AG20443 (cell line): ENCODE measurements at regions not wholly inside any gene's neighbourhood (a gene's known extent, or its start where the extent isn't known, plus 50 kb on each side); places are given as distances from the start of the nearest gene placed in this dataset.
A peak's percentile ranks its signal among the peaks of the same experiment; 100 is the strongest.
"Not testable (repeated sequence)": the region's sequence is repeated elsewhere in the genome, so short reads cannot be mapped to it uniquely, and the experiment has no call there.

Experiments
- DNase-seq: peaks from one replicate; pipeline ENCODE4 v3.0.0; 2012; ENCODE audit warnings: low spot score, mixed read lengths

GRCh38 chr9:3773362-3774060 is 247.7 kb upstream of the RFX3 start:
- DNase-seq: no peak

- DNase-seq: no peak
Observed at GRCh38 chr9:3769646-3770045, 243.8 kb upstream of the RFX3 start.

DNA sequence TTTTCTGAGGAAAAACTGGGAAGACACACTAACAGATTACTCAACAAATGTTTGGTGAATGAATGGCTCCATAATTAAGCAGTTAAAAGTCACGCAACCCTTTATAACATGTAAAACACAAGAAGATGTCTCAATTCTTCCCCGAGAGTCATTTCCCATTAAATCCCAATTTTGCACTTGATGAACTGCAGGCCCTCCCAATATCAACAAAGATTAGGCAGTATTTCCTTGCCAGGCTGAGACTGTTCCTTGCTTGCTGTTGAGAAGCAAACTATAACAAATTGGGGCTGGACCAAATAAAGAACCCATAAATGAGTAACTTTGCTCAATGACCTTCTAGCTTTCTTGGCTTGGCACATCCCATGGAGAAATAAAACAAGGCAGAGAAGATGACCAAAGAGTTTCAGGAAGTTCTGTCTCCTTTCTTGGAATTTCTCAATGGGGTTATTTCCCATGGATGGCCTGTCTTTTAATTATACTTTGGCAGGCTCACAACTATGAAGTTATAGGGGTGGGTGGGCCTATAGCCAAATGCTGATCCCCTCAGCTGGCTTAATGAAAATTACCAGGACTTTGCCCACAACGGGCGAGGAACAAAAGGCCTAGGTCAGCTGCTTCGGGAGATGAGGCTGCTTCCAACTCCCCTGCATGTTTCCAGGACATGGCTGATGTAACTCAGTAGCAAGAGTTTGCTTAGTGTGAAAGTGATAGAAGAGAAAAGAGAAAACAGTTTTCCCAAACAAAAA is 243.1 kb upstream of the RFX3 start:
- peak; percentile 72 for DNase-seq

DNA sequence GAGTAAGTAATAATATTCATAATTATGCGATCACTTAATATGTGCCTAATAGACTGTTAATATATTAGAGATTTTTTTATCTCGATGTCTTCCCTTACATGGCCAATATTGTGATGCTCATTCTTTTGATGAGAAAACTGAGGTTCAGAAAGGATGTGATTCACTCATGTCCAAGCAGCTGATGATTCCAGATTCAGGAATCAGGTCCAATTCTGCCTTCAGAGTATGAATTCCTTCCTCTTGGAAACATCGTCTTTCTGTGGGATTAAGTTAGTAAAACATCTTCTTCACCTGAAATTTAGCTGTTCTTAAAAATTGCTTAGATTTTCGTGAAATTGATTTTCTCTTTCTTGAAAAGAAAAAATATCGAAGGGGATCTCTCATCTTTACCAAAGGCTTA is 242.5 kb upstream of the RFX3 start:
- peak; percentile 56 for DNase-seq

DNA sequence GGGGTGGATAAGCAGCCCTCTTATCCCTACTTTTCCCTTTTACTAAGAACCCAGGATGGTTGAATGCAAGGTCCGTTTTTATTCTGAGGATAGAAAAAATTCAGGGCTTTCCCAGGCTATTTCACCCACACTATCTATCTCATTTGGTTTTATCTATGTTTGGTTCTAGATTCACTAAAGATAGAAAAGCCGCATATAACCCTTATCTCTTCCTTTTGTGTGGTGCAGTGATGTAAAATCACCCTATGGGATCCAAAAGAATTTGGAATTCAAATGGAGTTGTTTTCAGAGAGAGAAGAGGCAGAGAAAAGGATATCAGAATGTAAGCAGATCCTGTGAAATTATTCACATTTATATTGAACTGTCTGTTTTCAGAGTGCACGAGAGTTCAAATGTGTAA is 236.3 kb upstream of the RFX3 start:
- no peak for DNase-seq

DNA sequence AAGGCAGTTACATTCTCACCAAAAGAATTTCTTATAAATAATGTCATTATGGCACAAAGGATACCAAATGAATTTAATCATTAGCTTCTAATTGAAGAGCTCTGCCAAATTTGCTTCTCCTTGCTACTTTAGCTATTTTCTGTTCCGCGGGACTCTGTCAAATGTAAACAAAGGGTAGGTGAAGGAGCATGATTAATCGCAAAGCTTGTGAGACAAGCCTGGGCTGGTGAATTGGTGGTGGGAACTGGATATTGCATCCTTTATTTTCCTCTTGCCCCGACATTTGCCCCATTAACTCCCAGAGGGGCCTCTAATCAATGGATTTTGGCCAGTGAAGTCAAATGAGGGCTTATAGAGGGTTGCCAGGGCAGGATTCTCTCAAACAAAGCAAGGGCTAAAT is 234.2 kb upstream of the RFX3 start:
- DNase-seq: no peak

DNA sequence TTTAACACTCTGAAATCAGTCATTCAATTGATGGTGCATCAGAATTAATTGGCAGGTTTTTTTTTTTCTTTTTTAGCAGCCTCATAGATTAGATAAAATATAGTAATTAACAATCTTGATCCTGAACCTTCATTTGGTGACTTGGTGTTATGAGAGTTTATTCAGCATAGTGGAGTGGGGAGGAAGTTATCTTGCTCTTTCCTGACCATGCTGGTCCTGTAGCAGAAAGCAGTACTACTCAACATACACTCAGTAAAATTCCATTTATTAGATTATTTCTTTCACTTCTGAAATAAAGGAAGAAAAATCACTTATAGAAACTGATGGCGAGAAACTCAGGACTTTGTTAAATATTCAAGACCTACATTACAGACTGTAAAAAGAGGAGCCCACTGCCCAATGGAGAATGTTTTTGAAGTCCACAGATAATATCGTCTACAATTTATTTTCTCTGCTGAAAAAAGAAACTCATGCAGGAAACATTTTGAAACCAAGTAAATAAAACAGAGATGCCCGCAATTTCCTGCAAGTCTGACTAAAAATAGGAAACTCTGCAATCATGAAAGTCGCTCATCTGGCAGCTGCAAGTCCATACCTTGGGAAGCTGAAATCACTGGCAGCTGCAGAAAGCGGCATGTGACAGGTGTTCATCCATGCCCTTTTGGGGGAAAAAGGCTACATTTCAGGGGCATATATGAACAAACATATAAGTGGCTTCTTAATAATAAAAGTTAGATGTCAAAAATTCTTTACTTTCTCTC is 233.2 kb upstream of the RFX3 start:
- no peak for DNase-seq

GRCh38 chr9:3756071-3756470 is 230.3 kb upstream of the RFX3 start:
- no peak for DNase-seq

DNA sequence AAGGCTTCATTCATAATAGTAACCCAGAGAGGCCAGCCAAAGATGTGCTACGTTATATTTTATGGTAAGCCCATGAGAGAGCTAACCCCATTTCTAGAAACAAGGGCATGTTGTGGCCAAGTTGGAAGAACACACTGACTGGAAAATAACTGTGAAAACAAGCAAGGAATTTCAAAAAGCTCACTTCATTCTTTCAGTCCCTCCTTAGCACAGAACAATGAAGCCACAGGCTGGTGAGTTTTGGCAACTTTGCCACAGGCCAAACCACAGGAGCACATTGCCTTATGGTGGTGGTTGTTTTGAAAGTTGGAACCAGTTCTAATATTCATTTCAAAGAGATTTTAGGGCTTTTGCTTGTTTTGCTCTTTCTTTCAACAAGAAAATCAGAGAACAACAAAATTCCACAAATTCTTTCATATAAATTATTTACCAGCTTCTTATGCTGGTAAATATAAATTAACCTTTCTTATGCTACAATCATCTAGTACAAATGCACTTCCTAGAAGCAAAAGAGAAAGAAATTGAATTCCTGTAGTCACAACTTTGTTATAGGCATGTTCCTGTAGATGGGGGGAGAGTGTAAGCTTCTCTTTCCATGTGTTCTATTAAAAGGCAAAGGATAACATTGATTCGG is 225.4 kb upstream of the RFX3 start:
- DNase-seq: peak; percentile 72

- DNase-seq: no peak
Observed at GRCh38 chr9:3750321-3750720, 224.5 kb upstream of the RFX3 start.

DNA sequence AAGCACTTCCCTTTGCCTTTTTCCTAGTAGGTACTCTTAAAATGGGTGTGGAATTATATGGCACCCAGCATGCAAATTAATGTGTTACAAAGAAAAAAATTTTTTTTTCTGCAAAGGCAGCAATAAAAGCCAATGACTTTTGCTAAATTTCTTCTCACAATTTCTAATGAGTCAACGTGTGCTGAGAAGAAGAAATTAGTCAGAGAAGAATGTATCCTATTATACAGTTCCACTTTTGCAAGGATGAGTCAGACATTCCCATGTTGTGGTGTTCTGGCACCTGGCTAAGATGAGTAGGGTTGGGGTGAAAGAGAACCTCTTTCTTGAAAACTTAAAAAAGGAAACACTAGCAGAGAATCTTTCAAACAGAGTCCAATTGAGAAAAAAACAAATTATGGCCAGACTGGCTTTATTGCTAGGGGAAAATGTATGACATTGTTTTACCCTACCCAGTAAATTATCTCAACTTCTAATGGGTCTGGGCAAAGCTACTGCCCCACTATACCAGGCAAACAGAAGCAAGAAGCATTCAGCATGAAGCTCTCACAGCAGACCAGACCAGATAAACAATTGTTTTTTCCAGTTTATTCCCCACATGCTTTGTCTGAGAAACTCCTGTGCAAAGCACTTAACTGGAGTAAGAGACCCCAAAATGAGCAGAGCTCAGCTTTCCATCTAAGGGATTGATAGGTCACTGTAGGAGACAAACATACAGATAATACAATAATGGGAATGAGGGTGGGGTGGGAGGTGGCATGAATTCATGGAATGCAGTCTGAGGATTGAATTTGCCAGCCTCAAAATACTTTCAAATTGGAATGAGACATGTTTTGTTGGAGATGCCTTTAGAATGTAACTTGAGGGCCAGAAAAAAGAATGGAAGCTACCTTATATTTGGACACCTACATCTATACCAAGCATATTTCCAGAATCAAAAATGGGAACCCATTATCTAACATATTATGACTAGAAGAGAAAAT is 220.8 kb upstream of the RFX3 start:
- peak; percentile 82 for DNase-seq

DNA sequence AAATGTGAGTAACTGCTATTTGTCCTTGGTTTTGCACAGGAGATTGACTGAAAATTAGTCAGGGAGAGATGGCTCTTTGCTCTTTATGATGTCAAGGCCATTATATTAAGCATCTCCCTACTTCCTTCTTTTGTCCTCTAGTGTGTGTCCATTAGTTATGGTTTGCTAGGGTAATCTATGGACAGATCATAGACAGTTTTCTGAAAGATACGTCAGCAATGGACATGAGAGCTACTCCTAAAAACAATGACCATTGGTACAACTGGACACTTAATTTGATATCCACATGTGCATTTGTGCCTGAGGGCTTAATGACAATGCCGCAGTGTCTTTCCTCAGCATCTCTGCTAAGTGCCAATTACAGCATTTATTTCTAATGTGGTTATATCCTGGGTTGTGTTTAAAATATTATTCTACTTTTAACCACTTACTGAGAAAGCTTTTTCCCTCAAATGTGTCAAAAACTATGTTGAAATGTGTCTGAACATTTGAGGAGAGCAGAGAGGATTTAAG is 218.2 kb upstream of the RFX3 start:
- DNase-seq: no peak

- no peak for DNase-seq
Observed at GRCh38 chr9:3742586-3742985, 216.8 kb upstream of the RFX3 start.

GRCh38 chr9:3741729-3742128 is 215.9 kb upstream of the RFX3 start:
- no peak for DNase-seq

GRCh38 chr9:3740690-3741419 is 215.1 kb upstream of the RFX3 start:
- DNase-seq: no peak

GRCh38 chr9:3736161-3736560 is 210.4 kb upstream of the RFX3 start:
- no peak for DNase-seq

DNA sequence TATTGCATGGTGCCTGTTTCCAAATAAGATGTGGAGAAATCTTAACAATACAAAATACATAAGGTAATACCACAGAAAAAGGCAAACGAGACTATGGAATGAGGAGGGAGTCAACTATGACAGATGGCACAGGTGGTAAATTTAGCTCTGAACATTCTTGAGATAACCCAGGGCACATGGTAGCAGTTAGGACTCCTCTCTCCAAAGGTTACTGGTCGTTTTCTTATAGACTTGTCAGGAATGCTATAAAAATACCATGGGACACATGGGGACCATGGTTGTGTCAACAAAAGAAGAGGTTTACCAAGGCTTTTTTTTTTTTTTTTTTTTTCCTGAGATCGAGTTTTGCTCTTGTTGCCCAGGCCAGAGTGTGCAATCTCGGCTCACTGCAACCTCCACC is 209.4 kb upstream of the RFX3 start:
- DNase-seq: no peak

DNA sequence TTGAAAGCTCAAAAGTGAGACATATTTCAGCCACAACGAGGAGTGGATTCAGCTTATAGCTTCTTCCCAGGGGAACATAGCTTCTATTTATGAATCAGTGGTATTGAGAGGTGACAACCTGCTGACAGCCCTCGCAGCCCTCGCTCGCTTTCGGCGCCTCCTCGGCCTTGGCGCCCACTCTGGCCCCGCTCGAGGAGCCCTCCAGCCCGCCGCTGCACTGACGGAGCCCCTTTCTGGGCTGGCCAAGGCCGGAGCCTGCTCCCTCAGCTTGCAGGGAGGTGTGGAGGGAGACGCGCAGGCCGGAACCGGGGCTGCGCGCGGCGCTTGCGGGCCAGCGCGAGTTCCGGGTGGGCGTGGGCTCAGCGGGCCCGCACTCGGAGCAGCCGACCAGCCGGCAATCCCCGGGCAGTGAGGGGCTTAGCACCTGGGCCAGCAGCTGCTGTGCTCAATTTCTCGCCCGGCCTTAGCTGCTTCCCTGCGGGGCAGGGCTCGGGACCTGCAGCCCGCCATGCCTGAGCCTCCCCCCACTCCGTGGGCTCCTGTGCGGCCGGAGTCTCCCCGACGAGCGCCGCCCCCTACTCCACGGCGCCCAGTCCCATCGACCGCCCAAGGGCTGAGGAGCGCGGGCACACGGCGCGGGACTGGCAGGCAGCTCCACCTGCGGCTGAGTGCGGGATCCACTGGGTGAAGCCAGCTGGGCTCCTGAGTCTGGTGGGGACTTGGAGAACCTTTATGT is 207.9 kb upstream of the RFX3 start:
- DNase-seq: not testable (repeated sequence)

DNA sequence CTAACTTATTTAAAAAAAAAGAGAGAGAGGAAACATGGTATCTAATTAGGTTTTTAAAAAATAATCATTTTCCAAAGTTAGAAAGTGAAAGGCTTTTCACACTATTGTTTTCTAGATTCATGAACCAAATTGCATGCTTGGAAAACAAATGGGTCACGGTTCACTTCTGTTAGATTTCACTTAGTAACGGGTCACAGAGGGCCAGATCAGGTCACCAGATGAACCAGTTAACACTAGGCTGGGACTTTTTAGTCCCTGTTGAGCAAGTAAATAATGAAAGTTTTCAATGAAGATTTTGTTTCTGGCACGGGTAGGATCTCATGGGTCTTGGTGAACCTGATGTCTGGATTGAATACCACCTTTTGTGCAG is 207.2 kb upstream of the RFX3 start:
- DNase-seq: no peak
